PC-3 (cell line): ENCODE measurements at regions not wholly inside any gene's neighbourhood (a gene's known extent, or its start where the extent isn't known, plus 50 kb on each side); places are given as distances from the start of the nearest gene placed in this dataset.

Experiments
- CTCF ChIP-seq: fragments of 300-600 bp; sonication (generic); conservative IDR thresholded peaks from 2 replicates; pipeline ENCODE4 v1.5.1; 2017; ENCODE audit warnings: antibody characterized with exemption, low read depth, mild to moderate bottlenecking, low read length
- EZH2 ChIP-seq: fragments of 300-600 bp; sonication (generic); IDR thresholded peaks from one replicate; pipeline ENCODE4 v1.6.1; 2017; ENCODE audit warnings: antibody characterized with exemption, mild to moderate bottlenecking, low read length; ENCODE audit not compliant: unreplicated experiment

GRCh38 chr12:43602738-43603137 lies 50.7 kb upstream of the ADAMTS20 start:
- TF ChIP-seq CTCF (no peak), EZH2 (no peak)
